Right ventricle myocardium inferior (tissue), 1 donor: ENCODE measurements at regions not wholly inside any gene's neighbourhood (a gene's known extent, or its start where the extent isn't known, plus 50 kb on each side); places are given as distances from the start of the nearest gene placed in this dataset.
A peak's percentile ranks its signal among the peaks of the same experiment; 100 is the strongest.

Experiments
- ATAC-seq: fragments of 200-7000 bp; cut with Tn5 transposase; one replicate; pipeline ENCODE4 v1.9.1; 2020; ENCODE audit warnings: mild to moderate bottlenecking, moderate library complexity
- DNase-seq: peaks from one replicate; pipeline ENCODE4 v3.0.0; 2021; ENCODE audit errors: missing footprints
- intact Hi-C: fragments of 100-400 bp; cut with DNase I; formaldehyde crosslinking; loops from one replicate; pipeline ENCODE4 v1.11.0; 2022
- donor health status: DM: no; HTN: yes; CAD: no; lungs with severe emphysema.

GRCh38 chr4:3674479-3674851 is 91.7 kb upstream of the ADRA2C start:
- DNase-seq: peak; percentile 14
- ATAC-seq: no peak
- intact Hi-C loops: no loop called here

- peak; percentile 18 for DNase-seq
- ATAC-seq: no peak
- intact Hi-C loops: no loop called here
These were observed 92.3 kb upstream of the ADRA2C start for GRCh38 chr4:3673716-3674478.

- ATAC-seq (no peak), DNase-seq (peak; percentile 27)
- intact Hi-C loops: no loop called here
These were observed 93.0 kb upstream of the ADRA2C start for GRCh38 chr4:3673176-3673575.

GRCh38 chr4:3672465-3672831 is 93.7 kb upstream of the ADRA2C start:
- peak; percentile 11 for DNase-seq
- ATAC-seq: no peak
- intact Hi-C loops: no loop called here

GRCh38 chr4:3671571-3672464 is 94.4 kb upstream of the ADRA2C start:
- intact Hi-C loops: no loop called here
- DNase-seq (peak; percentile 64), ATAC-seq (no peak)

GRCh38 chr4:3670521-3671519 is 95.4 kb upstream of the ADRA2C start:
- intact Hi-C loops: no loop called here
- DNase-seq (peak; percentile 56), ATAC-seq (no peak)

GRCh38 chr4:3669553-3669949 is 96.6 kb upstream of the ADRA2C start:
- ATAC-seq (no peak), DNase-seq (peak; percentile 63)

GRCh38 chr4:3668825-3669552 is 97.2 kb upstream of the ADRA2C start:
- intact Hi-C loops: no loop called here
- DNase-seq (peak; percentile 68), ATAC-seq (no peak)

More at GRCh38 chr4:3669553-3669949, 96.6 kb upstream of the ADRA2C start:
- intact Hi-C loops: no loop called here

GRCh38 chr4:3667258-3667657 is 98.9 kb upstream of the ADRA2C start:
- ATAC-seq (no peak), DNase-seq (no peak)

GRCh38 chr4:3666263-3666662 is 99.9 kb upstream of the ADRA2C start:
- intact Hi-C loops: no loop called here
- no peak for ATAC-seq
- no peak for DNase-seq

More at GRCh38 chr4:3667258-3667657, 98.9 kb upstream of the ADRA2C start:
- intact Hi-C loops: no loop called here

GRCh38 chr4:3665360-3665891 is 100.8 kb upstream of the ADRA2C start:
- ATAC-seq: no peak
- intact Hi-C loops: no loop called here
- no peak for DNase-seq

GRCh38 chr4:3663791-3664190 is 102.4 kb upstream of the ADRA2C start:
- intact Hi-C loops: no loop called here
- no peak for ATAC-seq
- peak; percentile 8 for DNase-seq

- intact Hi-C loops: no loop called here
- no peak for ATAC-seq
- DNase-seq: peak; percentile 28
These were observed 103.7 kb upstream of the ADRA2C start for GRCh38 chr4:3662516-3662915.

- DNase-seq (peak; percentile 45), ATAC-seq (no peak)
- intact Hi-C loops: no loop called here
These were observed 104.2 kb upstream of the ADRA2C start for GRCh38 chr4:3661989-3662388.

GRCh38 chr4:3660928-3661515 is 105.2 kb upstream of the ADRA2C start:
- intact Hi-C loops: no loop called here
- DNase-seq (peak; percentile 37), ATAC-seq (no peak)

GRCh38 chr4:3660086-3660927 is 105.9 kb upstream of the ADRA2C start:
- peak; percentile 33 for DNase-seq
- intact Hi-C loops: no loop called here
- ATAC-seq: no peak

- intact Hi-C loops: no loop called here
- DNase-seq (no peak), ATAC-seq (no peak)
These were observed 107.1 kb upstream of the ADRA2C start for GRCh38 chr4:3659131-3659530.
